HG03460 (cell line): ENCODE measurements at regions not wholly inside any gene's neighbourhood (a gene's known extent, or its start where the extent isn't known, plus 50 kb on each side); places are given as distances from the start of the nearest gene placed in this dataset.

ENCODE experiments used
- ATAC-seq: cut with Tn5 transposase; IDR thresholded peaks from one replicate; pipeline ENCODE4 v1.9.1; 2021; ENCODE audit not compliant: unreplicated experiment

DNA sequence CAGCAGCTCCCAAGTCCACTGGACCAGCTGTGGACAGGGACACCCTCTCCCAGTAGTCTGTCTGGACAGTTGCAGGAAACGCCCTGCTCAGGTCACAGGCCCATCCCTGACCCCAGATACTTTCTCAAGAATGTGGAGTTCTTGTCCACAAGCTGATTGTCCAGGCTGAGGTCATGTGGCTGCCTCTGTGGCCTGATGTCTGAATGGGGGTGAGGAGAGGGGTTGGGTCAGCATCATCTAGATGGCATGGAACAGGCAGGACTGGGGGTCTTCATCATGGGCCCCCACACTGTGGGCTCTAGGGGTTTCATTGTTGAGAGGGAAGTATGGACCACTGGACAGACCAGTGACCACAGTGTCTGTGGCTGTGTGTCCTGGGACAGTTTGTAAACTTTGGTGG lies 1015.0 kb downstream of the TBC1D22A start:
- no peak for ATAC-seq

DNA sequence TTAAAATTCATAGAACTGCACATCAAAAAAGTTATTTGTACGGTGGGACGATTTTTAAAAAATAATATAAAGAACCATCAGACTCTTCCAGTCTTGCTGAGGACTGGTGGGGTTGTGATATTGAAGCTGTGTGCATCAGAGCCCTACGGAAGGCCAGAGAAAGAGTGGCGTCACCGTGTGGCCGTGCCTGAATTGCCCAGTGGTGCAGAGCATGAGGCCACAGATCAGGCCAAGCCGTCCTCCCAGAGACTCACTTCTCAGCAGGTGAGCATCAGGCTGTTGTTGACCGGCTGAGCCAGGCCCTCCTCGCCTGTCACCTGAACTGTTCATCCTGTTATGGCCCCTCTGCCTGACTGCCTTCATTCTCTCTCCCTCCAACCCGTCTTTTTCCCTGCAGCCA lies 1013.9 kb downstream of the TBC1D22A start:
- no peak for ATAC-seq

DNA sequence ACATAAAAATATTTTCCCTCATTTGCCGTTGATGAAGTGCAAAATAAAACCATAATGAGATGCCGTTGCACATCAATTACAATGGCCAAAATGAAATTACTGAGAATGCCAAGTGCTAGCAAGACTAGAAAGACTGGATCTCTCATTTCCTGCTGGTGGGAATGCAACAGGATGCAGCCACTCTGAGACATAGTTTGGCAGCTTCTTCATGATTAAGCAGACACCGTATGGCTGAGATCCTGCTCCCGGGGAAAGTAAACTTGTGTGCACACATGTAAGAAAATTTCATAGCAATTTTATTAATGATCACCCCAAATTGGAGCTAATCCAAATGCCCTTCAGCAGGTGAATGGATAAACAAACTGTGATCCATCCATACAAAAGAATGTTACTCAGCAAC lies 1013.2 kb downstream of the TBC1D22A start:
- ATAC-seq, result no peak

DNA sequence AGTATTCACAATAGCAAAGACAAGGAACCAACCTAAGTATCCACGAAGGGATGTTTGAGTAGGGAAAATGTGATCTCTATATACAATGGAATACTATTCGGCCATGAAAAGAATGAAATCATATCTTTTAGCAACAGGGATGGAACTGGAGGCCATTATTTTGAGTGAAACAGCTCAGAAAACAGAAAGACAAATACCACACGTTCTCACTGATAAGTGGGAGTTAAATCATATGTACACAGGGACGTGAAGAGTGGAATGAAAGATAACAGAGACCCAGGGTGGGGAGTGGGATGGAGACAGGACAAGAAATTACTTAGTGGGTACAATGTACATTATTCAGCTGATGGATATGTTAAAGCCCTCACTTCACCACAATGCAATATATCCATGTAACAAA lies 1012.7 kb downstream of the TBC1D22A start:
- no peak for ATAC-seq

DNA sequence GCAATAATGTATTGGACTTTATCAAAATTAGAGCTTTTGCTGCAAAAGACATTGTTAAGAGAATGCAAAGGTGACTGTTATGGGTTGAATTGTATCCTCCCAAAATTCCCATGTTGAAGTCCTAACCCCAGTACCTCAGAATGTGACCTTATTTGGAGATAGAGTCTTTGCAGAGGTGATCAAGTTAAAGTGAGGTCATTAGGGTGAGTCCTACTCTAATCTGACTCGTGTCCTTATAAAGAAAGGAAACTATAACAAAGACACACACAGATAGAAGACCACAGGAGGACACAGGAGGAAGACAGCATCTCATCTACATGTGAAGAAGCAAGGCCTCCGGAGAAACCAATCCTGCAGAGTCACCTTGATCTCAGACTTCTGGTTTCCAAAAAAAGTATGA lies 1011.2 kb downstream of the TBC1D22A start:
- ATAC-seq, result no peak

DNA sequence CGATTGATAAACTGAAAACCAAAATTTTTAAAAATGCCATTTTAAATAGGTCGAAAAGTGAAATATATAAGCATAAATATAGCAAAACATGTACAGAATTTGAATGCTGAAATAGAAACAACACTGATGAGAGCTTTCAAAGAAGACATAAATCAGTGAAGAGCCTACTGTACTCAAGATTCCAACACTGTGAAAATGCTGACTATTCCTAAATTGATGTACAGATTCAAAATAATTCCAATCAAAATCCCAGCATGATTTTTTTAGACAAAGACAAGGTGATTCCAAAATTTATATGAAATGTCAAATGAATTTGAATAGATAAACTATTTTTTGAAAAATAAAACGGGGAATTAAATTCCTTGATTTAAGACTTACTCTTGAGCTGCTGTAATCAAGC lies 1010.4 kb downstream of the TBC1D22A start:
- no peak for ATAC-seq

DNA sequence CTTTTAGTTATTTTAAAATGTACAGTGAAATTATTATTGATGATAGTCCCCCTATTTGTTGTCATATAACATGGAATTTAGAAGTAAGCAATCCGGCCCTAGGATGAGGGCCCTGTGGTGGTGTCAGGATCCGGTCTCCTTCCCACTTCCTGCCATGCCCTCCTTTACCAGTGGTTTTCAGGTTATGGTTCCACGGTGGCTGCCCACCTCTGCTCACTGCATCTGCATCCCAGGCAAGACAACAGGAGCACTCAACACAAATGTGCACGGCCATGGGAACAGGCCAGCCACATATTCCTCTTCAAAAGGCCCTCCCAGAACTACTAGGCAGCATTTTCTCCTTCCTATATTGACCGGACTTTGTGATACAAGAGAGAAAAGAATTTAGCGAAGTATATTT lies 1007.2 kb downstream of the TBC1D22A start:
- ATAC-seq, result no peak

DNA sequence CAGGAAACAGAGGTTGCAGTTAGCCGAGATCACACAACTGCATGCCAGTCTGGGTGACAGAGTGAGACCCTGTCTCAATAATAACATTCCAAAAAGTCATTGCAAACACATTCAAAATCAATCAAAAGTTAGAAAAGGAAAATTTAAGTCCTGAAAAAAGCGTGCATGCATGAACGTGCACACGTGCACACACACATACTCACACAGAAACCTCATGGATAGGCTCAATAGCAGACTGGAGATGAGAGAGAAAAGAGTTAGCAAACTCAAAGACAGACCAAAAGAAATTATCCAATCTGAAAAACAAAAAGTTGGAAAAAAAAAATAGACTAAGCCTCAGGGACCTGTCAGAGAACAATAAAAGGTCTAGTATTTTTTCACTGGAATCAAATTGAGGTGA lies 1005.6 kb downstream of the TBC1D22A start:
- no peak for ATAC-seq

DNA sequence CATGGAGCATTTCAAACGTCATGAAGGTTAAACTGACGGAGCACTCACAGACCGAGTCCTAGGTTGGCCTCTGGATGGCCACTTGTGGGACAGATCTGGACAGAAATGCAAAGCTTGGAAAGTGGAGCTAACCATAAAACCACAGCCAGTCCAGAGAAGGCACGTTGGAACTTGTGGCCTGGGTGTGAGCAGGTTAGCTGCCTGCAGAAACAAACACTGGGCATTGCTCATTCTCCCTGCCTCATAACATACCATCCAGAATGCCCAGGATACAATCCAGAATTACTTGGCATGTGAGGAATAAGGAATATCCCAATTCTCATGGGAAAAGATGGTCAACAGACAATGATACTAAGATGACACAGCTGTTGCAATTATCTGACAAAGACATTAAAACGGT lies 1005.0 kb downstream of the TBC1D22A start:
- no peak for ATAC-seq

DNA sequence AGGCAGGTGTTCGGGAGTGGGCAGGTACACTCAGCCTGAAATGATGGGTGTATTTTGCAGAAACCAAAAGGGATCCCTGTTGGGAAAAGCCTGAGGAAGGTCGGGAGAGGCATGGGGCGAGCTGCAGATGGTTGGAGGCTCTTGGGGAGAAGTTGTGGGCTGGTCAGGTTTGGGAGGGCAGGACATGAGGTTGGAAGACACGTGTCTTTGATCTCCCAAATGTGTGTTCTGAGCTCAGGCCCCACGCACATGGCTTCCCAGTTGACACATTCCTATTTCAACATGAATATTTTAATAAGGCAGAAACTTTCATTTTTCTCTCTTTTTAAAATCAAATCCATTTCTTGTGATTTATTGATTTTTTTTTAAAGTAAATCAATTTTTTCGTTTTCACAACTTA lies 1003.3 kb downstream of the TBC1D22A start:
- no peak for ATAC-seq

DNA sequence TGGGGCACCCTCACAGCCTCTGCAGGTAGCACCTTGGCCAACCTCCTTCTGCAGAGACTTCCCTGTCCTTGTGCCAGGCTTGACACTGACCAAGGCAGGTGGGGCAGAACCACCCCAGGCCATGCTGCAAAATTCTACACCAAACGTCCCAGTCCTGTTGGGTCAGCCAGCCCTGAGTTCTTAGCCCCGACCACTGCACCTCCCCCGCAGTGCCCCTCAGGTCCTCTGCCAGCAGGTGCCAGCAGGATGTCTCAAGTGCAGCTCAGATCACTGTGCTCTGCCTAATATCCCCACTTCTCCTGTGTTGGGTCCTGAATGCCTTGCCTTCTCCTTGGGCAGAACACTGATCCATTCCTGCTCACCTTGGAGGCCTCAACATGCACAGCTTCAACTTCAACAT lies 999.7 kb downstream of the TBC1D22A start:
- no peak for ATAC-seq

DNA sequence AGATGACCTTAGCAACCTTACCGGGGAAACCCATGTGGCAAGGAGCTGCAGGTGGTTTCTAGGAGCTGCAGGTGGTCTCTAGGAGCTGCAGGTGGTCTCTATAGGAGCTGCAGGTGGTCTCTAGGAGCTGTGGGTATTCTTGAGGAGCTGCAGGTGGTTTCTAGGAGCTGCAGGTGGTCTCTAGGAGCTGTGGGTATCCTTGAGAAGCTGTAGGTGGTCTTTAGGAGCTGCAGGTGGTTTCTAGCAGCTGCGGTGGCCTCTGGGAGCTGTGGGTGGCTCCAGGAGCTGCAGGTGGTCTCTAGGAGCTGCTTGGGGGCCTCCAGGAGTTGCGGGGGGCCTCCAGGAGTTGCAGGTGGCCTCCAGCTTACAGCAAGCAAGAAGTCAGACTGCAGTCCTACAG lies 997.5 kb downstream of the TBC1D22A start:
- ATAC-seq, result no peak

DNA sequence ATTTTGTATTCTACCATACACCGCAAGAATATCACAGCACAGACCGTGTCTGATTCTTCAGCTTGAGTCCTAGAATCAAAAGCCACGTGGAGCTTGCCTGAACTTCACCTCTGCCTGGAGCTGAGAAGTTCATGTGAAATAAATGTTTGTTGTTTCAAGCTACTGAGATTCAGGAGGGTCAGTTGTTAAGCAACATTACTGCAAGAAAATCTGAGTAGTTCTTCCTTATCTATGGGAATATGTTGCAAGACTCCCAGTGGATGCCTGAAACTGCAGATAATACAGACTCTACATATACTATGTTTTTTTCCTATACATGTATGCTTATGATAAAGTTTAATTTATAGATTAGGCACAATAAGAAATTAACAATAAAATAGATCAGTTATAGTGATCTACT lies 995.3 kb downstream of the TBC1D22A start:
- ATAC-seq, result no peak

DNA sequence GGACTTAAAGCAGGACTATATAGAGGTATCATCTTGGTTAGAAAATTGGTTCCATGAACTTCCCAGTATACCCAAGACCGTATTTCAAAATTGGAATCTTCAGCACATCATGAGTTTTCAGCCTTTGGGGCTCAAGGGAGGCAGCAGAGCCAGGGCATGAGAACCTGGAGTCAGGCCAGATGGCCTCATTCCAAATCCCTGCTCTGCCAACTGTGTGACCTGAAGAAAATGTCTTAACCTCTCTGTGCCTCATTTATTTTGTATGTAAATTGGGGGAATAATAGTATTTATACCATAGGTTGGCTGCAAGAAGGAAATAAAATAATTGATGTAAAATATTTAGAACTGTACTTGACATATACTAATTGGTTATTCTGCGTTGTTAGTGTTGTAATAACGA lies 987.6 kb downstream of the TBC1D22A start:
- no peak for ATAC-seq

DNA sequence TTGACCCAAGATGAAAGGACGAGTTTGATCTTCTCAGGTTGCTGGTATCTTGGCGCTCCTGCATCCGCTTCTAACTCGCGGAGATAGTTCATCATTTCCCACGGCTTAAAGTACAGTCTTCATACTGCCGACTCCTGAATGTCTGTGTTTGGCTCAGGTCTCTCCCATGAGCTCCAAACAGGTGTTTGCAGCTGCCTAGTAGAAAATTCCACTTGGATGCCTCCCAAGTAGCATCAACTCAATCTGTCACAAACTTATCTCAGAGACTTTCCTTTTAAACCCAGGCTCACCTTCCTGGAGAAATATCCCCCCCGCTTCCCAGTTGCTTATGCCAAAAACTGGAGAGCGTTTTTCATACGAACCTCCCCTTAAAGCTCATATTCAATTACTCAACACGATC lies 986.5 kb downstream of the TBC1D22A start:
- ATAC-seq, result no peak

DNA sequence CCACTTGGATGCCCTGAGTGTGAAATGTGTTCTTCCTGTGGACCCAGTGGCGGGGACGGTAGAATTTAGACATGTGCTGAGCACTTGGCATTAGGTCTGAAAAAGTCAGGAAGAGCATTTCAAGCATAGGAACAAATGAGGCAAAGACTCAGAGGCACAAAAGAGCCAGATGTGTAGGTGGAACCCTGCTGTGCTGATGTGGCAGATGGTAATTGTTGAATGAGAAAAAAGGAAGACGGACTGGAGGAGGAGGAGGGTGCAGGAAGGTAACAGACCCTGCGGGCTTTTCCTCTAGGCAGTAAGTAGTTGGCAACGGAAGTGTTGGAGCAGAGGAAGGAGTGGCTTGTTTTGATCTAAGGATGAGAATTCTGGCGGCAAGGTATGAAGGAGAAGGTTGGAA lies 985.8 kb downstream of the TBC1D22A start:
- no peak for ATAC-seq

DNA sequence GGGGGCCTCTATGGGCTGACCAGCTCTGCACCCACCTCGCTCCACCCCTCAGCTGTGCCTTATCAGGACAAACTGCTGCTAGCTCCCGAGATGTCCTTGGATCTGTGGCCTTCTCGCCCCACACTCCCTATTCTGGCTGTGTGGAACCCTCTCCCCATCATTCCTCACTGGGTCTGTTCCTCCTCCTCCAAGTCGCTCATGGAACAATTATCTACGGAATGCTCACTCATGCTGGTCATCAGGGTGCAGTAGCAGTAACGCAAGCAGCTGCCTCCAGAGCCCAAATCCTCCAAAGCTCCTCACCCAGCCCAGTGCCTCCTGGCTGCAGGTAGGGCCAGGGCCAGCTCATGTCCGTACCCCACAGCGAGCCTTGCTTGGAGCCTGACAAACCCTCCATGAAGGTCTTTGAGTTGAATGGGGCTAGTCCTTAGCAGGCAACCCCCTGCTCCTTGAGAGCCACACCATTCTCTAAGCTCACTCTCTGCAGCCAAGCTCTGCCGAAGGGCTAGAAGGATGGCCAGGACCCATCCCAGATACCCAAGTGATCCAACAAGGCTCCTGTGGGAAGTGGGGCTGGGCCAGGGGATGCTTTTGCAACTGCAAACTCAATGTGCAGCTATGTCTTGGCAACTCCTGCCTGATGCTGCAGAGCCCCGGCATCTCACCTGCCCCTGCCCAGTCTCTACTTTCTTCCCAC lies 977.8 kb downstream of the TBC1D22A start:
- ATAC-seq, result no peak

DNA sequence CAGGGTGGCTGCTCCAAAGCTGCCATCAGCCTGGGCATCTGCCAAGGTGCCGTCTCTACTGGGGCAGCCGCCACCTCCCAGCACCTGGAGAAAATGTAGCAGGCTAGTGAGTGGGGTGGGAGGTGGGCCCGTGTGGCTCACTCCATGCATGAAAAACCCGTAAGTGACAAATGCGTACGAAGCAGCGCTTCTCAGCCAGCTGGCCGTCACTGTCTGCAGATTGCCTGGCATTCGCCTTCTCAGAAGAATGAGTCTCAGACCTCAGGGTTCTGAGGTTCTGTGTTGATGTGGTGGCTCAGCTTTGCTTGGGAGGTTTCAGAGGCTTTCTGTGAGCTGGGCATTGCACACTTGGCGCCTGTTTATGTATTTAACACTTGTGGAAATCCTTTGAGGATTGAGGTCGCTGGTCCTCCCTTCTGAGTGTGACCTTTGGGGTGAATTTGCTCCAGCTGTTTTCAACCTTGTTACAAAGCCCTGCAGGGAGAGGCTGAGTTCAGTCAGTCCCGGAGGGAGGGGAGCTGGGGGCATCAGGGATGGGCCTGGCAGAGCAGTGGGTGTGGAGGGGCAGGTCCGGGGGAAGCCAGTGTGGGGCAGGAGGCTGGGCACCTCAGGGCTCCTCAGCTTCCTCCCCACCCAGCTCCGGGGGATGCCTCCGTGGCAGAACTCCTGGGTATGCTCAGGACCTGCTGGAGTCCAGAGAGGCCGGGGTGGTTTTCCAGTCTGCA lies 977.0 kb downstream of the TBC1D22A start:
- ATAC-seq, result no peak

DNA sequence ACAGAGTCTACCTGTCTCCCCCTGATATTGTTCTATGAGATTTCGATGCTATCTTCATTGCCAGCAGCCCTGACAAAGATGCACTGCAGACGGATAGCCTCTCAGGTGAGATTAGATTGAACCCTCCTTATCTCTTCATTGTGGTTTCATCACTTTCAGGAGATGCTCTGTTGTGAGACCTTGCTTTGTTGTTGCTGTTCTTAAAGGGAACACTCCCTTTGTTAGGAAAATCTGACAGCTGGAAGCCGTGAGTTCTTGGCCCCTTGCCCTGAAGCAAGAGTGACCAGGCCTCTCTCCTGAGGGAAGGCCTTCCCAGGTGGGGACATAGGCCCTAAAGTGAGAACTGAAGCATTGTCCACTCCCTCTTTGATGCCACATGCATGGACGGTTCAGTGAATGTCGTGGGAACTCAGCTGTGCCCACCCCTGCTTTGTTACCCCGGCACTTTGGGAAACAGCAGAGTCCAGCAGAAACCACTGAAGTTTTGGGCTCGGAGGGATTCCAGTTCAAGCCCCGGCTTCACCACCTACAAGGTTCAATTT lies 976.1 kb downstream of the TBC1D22A start:
- no peak for ATAC-seq

DNA sequence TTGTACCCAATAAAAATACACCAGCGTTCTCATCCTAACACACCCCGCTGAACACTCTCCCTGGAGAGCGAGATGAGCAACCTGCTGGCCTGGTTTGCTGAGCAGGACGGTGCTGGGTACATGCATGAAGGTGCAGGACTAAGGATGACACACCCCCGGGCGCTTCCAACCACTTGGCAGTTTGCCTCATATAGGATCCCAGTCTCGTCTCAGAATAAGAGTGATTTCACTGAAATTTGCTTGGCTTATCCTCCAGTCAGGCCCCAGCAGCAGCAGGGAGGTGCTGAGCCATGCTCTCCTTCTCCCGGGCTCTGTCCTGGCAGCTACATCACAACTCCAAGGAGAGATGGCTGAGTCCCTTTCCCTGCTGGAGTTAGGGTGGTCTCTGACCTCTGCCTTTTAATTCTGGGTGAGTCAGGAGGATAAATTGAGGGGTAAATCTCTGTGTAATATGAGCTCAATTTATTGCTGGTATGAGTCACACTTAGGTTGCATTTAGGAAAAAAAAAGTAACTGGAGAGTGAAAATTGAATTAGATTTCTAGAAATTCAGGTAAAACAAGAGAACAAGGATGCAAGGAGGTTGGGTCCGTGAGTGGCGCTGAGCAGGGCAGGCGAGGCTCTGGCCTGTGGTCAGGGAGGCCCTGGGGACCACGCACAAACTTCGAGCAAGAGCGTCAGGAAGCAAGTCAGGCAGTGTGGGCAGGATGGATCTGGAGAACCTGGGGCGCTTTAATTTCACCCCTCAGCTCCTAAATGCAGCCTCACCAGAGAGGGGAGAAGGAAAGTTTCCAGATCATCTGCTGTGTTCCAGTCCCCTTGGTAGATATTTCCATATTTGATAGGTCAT lies 974.0 kb downstream of the TBC1D22A start:
- ATAC-seq, result no peak

DNA sequence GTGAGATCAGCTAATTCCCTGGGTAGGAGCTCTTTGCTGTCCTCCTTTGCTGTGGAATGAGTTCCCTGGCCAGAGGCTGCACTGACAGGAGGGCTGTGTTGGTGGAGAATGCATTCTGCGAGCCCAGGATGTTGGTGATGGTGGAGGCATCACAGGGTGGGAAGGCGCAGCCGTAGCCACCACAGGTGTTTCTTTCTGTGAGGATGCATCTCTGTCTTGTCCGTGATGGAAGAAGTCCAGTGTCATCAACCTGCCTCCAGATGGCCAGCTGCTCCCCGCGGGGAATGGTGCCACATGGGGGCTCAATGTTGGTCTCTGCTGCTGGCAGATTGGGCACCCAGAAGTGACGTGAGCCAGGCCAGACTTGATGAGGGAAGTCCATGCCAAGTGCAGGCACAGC lies 972.1 kb downstream of the TBC1D22A start:
- ATAC-seq, result no peak

DNA sequence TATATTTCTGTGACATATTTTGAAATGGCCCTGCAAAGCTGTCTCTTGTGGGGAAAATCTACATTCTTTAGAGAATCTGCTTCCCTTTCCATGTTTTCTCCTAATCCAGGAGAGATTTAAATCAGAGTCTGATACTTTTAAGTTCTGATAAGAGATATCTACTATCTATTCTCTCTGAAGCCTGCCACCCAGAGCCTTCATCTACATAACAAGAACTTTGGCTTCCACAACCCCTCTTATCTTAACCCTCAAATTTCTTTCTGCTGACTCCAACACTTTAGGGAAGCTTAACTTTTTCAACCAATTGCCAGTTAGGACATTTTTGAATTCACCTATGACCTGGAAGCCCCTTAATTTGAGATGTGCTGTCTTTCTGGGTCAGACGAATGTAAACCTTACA lies 965.2 kb downstream of the TBC1D22A start:
- no peak for ATAC-seq
